Vagina (tissue), 2 donors: ENCODE measurements at regions not wholly inside any gene's neighbourhood (a gene's known extent, or its start where the extent isn't known, plus 50 kb on each side); places are given as distances from the start of the nearest gene placed in this dataset.

Experiments used
- CTCF ChIP-seq, 3 experiments: fragments of 450-650 bp in 2 of 3; fragments of 200-600 bp in 1 of 3; sonication (generic) in 1 of 3; IDR thresholded peaks; one replicate each; pipeline ENCODE4 v1.5.1; 2017 to 2019; ENCODE audit warnings: antibody characterized with exemption in 3 of 3, mild to moderate bottlenecking in 2 of 3, moderate library complexity in 2 of 3
- POLR2A ChIP-seq, 2 donors: fragments of 450-650 bp; IDR thresholded peaks; one replicate each; pipeline ENCODE4 v1.6.1; 2017; ENCODE audit warnings: antibody characterized with exemption in 2 of 2, mild to moderate bottlenecking in 2 of 2, moderate library complexity in 2 of 2
- POLR2AphosphoS5 ChIP-seq, 2 donors: sonication (generic); formaldehyde crosslinking; IDR thresholded peaks; one replicate each; pipeline ENCODE4 v1.9.0; 2017; ENCODE audit warnings: antibody characterized with exemption in 2 of 2, mild to moderate bottlenecking in 2 of 2, low read depth in 1 of 2; ENCODE audit not compliant: insufficient read depth in 1 of 2

GRCh38 chr10:85377029-85377806 lies 989.4 kb downstream of the GRID1 start:
- TF ChIP-seq CTCF (IDR thresholded peaks at IDR 0.05): no peak
- no peak for TF ChIP-seq POLR2AphosphoS5 (IDR thresholded peaks at IDR 0.05; ENCODE audit: insufficient read depth in 1 of 2, low read depth in 1 of 2)
- no peak for TF ChIP-seq POLR2A (IDR thresholded peaks at IDR 0.05)
